SW480 (cell line): ENCODE measurements at regions not wholly inside any gene's neighbourhood (a gene's known extent, or its start where the extent isn't known, plus 50 kb on each side); places are given as distances from the start of the nearest gene placed in this dataset.

Source experiments
- DNase-seq: peaks from one replicate; pipeline ENCODE4 v3.0.0-alpha.2; 2016; ENCODE audit warnings: low spot score

GRCh38 chr7:11294218-11294617, 320.5 kb downstream of the PHF14 start:
- no peak for DNase-seq

- no peak for DNase-seq
Observed at GRCh38 chr7:11294965-11295364, 321.3 kb downstream of the PHF14 start.

- no peak for DNase-seq
Observed at GRCh38 chr7:11297126-11297625, 323.5 kb downstream of the PHF14 start.

GRCh38 chr7:11297764-11298163, 324.1 kb downstream of the PHF14 start:
- no peak for DNase-seq

GRCh38 chr7:11298220-11298619, 324.5 kb downstream of the PHF14 start:
- peak; percentile 33 for DNase-seq

GRCh38 chr7:11300241-11300640, 326.6 kb downstream of the PHF14 start:
- no peak for DNase-seq

GRCh38 chr7:11302121-11302520, 328.4 kb downstream of the PHF14 start:
- no peak for DNase-seq

GRCh38 chr7:11313801-11314200, 340.1 kb downstream of the PHF14 start:
- DNase-seq = no peak

GRCh38 chr7:11315666-11316258, 342.1 kb downstream of the PHF14 start:
- DNase-seq = no peak

- DNase-seq = no peak
Observed at GRCh38 chr7:11317766-11318165, 344.1 kb downstream of the PHF14 start.

GRCh38 chr7:11319491-11320274, 346.0 kb downstream of the PHF14 start:
- no peak for DNase-seq
